ENCODE measurements at regions not wholly inside any gene's neighbourhood (a gene's known extent, or its start where the extent isn't known, plus 50 kb on each side); places are given as distances from the start of the nearest gene placed in this dataset.

- intact Hi-C loops (cut with DNase I), result no loop called here
Measured at GRCh38 chr12:67419810-67420209, 150.7 kb downstream of the CAND1 start.

GRCh38 chr12:67420506-67420905, 151.3 kb downstream of the CAND1 start:
- Histone ChIP-seq H3K27ac (no peak overlapping the region), H3K27me3 (no peaks in the 10 kb centered on the region), H3K36me3 (no peaks in the 10 kb centered on the region), H3K4me3 (no peak overlapping the region), H3K4me1 (no peaks in the 10 kb centered on the region), H3K9me3 (no peaks in the 10 kb centered on the region)
- intact Hi-C loops (cut with DNase I), result no loop called here
- no peak for ATAC-seq
- TF ChIP-seq CTCF (IDR thresholded peaks at IDR 0.05), result no peak
- no peak for DNase-seq

More at GRCh38 chr12:67419810-67420209, 150.7 kb downstream of the CAND1 start:
- no peak for ATAC-seq
- Histone ChIP-seq H3K36me3 (no peaks in the 10 kb centered on the region), H3K4me1 (no peaks in the 10 kb centered on the region), H3K4me3 (no peak overlapping the region), H3K27ac (no peak overlapping the region), H3K9me3 (no peaks in the 10 kb centered on the region), H3K27me3 (no peaks in the 10 kb centered on the region)
- no peak for TF ChIP-seq CTCF (IDR thresholded peaks at IDR 0.05)
- no peak for DNase-seq

GRCh38 chr12:67422081-67422480, 152.9 kb downstream of the CAND1 start:
- H3K9me3 ChIP-seq, result no peaks in the 10 kb centered on the region
- no peak for TF ChIP-seq CTCF (IDR thresholded peaks at IDR 0.05)
- H3K27ac ChIP-seq, result no peak overlapping the region
- no peak overlapping the region for H3K4me3 ChIP-seq
- H3K36me3 ChIP-seq, result no peaks in the 10 kb centered on the region
- no peaks in the 10 kb centered on the region for H3K27me3 ChIP-seq
- H3K4me1 ChIP-seq, result no peaks in the 10 kb centered on the region
- DNase-seq (no peak), ATAC-seq (no peak)
- intact Hi-C loops (cut with DNase I), result no loop called here

- Histone ChIP-seq H3K36me3 (no peaks in the 10 kb centered on the region), H3K27me3 (no peaks in the 10 kb centered on the region), H3K27ac (no peak overlapping the region), H3K4me3 (no peak overlapping the region), H3K4me1 (no peaks in the 10 kb centered on the region), H3K9me3 (no peaks in the 10 kb centered on the region)
- ATAC-seq (peak; percentile 14), DNase-seq (no peak)
- no peak for TF ChIP-seq CTCF (IDR thresholded peaks at IDR 0.05)
- intact Hi-C loops (cut with DNase I), result no loop called here
Measured at GRCh38 chr12:67424784-67425183, 155.6 kb downstream of the CAND1 start.

GRCh38 chr12:67425394-67425793, 156.2 kb downstream of the CAND1 start:
- Histone ChIP-seq H3K4me1 (peaks cover 3% of the 10 kb centered on the region), H3K27me3 (no peaks in the 10 kb centered on the region), H3K4me3 (no peak overlapping the region), H3K36me3 (no peaks in the 10 kb centered on the region), H3K9me3 (no peaks in the 10 kb centered on the region), H3K27ac (no peak overlapping the region)
- ATAC-seq (no peak), DNase-seq (no peak)
- no peak for TF ChIP-seq CTCF (IDR thresholded peaks at IDR 0.05)
- intact Hi-C loops (cut with DNase I), result no loop called here

- TF ChIP-seq CTCF (IDR thresholded peaks at IDR 0.05), result no peak
- Histone ChIP-seq H3K36me3 (no peaks in the 10 kb centered on the region), H3K9me3 (no peaks in the 10 kb centered on the region), H3K27ac (no peak overlapping the region), H3K27me3 (no peaks in the 10 kb centered on the region), H3K4me1 (peaks cover 3% of the 10 kb centered on the region), H3K4me3 (no peak overlapping the region)
- intact Hi-C loops (cut with DNase I), result no loop called here
- ATAC-seq, result peak; percentile 75
- DNase-seq, result no peak
Measured at GRCh38 chr12:67426067-67426466, 156.9 kb downstream of the CAND1 start.

All from upper lobe of right lung (tissue), 1 donor.